Non-pigmented ciliary epithelial cell (primary cell): ENCODE measurements at regions not wholly inside any gene's neighbourhood (a gene's known extent, or its start where the extent isn't known, plus 50 kb on each side); places are given as distances from the start of the nearest gene placed in this dataset.
"Not testable (repeated sequence)": the region's sequence is repeated elsewhere in the genome, so short reads cannot be mapped to it uniquely, and the experiment has no call there.

Source experiments
- DNase-seq: peaks from one replicate; pipeline ENCODE4 v3.0.0-alpha.2; 2010; ENCODE audit warnings: low read depth

- no peak for DNase-seq
These were observed 96.2 kb upstream of the RMP24 start for GRCh38 chr18:35876243-35876642.

GRCh38 chr18:35880788-35881455 is 91.6 kb upstream of the RMP24 start:
- DNase-seq = no peak

DNA sequence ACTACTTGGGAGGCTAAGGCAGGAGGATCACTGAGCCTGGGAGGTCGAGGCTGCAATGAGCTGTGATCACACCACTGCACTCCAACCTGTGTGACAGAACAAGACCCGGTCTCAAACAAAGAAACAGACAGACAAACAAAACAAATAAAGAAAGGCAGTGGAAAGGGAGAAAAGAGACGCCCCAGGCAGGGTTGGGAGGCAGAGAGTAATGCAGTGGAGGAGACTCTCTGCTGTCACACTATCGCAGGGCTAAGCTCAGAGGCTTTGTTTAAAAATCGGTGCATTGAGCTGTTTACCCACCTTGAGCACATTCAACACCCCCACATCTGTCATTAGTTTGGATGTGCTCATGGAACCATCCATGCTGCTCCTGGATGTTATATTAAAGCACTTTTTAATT is 84.2 kb upstream of the RMP24 start:
- no peak for DNase-seq

- no peak for DNase-seq
These were observed 82.8 kb upstream of the RMP24 start for GRCh38 chr18:35889677-35890076.

DNA sequence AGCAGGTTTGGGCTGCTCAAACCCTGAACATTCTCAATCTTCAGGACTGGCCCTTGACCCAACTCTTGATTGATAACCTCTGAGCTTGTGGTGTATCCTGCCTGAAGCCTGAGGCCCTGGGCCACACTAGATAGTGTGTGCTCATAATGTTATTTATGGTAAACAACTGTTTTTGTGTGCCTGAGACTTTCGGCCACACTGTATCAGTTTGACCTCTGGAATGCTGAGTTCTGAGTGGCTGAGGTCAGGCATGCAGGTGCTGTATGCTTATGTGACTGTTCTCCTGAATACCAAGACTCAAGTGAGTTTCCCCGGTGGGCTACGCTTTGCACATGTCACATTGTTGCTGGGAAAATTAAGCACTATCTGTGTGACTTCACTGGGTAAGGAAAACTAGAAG is 82.2 kb upstream of the RMP24 start:
- DNase-seq = no peak

- no peak for DNase-seq
These were observed 80.4 kb upstream of the RMP24 start for GRCh38 chr18:35892118-35892517.

GRCh38 chr18:35897481-35897880 is 75.0 kb upstream of the RMP24 start:
- DNase-seq = not testable (repeated sequence)

DNA sequence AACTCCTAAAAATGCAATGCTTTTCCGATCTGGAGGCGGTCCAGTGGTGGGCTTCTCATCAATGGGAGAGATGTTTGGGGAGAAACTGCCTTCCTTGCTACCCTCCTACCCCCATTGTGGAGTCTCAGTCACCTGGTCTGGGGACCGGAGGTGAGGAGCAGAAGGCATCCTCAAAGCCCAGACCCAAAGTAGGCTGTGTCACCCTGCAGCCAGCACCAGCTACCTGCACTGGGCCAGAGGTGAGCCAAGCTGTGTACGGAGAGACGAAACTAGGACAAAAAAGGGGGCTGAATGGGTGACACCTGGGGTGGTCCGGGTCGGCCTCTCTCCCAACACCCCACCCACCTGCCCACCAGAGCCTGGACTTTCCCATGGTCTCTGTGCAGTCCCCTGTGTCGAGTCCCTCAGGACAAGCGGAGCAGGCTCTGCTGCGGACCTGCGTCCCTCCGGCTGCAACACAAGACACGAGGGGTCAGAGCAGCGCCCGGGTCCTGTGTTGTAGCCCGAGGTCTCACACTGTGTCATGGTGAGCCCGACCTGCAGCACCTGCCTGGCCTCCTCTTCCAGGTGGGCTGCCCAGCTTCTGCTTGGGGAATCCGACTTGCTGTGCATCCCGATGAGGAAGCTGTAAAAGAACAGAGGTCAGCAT is 68.0 kb upstream of the RMP24 start:
- no peak for DNase-seq

DNA sequence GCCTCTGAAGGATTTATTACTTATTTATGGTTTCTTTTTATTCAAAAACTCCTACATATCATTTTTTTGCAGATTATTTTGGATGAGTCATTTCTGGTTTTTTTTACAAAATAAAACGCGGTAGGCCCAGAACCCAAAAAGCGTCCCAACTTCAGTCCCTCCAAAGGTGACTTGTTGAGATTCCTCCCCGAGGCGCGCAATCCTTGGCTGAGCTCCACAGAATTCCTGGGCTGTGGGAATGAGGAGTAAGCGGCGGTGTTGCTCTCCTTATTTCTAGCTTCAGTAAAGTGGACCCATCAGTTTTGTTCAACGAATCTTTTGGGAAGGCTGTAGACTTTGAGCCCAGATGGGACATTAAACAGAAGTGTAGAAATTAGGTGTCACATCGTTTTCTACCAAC is 67.0 kb upstream of the RMP24 start:
- DNase-seq = no peak

DNA sequence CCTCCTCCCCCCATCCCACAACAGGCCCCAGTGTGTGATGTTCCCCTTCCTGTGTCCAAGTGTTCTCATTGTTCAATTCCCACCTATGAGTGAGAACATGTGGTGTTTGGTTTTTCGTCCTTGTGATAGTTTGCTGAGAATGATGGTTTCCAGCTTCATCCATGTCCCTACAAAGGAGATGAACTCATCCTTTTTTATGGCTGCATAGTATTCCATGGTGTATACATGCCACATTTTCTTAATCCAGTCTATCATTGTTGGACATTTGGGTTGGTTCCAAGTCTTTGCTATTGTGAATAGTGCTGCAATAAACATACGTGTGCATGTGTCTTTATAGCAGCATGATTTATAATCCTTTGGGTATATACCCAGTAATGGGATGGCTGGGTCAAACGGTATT is 66.2 kb upstream of the RMP24 start:
- not testable (repeated sequence) for DNase-seq

DNA sequence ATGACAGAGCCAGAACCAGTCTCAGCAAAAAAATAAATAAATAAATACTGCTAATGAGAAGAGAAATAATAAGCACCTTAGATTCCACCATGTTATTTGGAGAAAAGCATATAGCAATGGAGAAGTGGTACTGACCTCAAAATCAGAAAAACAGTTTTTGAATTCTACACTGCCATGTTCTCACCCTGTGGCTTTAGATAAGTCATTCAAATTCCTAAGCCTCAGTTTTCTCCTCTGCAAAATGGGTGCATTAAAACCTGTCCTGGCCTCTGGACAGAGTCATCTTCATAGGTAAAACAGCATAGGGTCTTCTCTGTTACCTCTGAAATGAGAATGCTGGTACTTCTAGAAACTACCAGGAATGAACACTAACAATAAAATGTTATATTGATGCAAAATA is 62.2 kb upstream of the RMP24 start:
- DNase-seq = no peak

DNA sequence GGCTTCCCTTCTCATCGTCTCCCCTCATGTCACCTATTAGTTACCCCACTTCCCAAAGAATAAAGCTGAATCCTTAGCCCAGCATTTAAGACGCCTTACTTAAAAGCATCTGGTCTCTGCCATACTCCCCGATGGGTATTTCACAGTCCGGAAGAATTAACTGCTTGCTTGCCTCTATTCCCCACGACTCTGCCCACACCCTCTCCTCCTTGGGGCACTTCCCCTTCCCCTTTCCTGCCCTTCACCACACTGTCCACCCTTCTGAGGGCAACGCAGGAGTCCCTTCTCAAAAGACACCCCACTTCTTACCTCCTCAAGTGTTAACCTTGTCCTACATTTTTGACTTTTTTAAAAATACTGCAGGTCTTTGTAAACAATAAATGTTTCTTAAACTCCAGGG is 60.1 kb upstream of the RMP24 start:
- DNase-seq = no peak

DNA sequence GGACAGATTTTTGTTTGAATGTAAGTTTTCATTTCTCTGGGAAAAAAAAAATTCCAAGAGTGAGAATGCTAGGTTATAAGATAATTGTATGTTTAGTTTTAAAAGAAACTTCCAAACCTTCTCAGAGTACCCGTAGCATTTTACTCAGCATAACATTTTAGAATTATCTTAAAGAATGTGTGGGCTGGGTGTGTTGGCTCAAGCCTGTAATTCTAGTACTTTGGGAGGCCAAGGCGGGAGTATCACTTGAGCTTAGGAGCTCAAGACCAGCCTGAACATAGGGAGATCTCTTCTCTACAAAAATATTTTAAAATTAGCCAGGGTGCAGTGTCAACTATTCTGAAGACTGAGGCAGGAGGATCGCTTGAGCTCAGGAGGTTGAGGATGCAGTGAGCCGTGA is 57.4 kb upstream of the RMP24 start:
- no peak for DNase-seq

DNA sequence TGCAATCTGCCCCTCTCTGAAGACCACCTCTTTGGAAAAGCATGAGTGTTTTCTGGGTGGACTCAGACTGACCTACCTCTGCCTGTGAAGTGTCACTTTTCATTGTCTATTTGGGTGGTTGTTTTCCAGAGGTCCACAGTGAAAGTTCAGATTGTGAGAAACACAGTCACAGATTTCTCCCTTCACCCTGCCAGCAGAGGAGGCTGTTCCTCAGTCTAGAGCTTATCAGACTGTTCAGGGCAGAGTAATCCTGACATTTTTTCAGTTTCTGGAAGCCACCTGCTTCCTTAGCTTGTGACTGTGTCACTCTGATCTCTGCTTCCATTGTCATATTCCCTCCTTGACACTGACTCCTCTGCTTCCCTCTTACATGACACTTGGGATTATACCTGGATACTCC is 55.4 kb upstream of the RMP24 start:
- DNase-seq = no peak

DNA sequence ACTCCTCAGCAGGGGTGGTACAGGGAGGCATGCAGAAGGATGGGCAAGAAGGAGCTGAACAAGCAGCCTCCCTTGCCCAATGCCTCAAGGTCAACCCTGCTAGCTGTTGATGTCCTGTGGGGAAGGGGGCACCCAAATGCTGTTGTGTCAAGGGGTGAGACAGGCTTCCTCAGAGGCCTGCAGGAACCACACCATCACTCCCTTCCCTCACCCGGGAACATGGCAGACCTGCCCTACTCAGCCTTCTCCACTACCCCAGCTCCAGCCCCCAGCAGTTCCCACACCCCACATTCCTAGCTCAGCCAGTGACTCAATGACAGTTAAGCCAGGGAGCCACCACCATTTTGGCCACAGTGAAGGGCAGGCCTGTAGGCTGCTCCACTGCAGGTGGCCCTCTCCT is 53.9 kb upstream of the RMP24 start:
- DNase-seq = no peak

GRCh38 chr18:35919179-35919578 is 53.3 kb upstream of the RMP24 start:
- no peak for DNase-seq

DNA sequence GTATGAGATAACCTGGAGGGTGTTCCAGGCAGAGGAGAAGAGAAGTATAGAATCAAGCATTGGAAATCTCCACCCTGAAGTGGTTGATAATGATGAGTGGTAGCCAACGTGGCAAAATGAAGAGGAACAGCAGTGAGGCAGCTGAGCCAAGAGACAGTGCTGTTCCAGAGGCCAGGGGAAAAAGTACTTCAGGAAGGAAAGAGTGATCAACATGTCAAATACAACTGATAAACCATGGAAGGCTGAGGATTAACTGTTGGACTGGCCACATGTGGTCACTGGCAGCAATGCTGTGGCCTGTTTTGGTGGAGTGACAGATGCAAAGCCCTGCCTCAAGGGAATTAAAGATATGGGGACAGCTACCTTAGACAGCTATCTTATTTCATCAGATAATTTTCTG is 51.9 kb upstream of the RMP24 start:
- DNase-seq = no peak
